HEK293T (cell line): ENCODE measurements at regions not wholly inside any gene's neighbourhood (a gene's known extent, or its start where the extent isn't known, plus 50 kb on each side); places are given as distances from the start of the nearest gene placed in this dataset.

Experiments used
- ARNT ChIP-seq: fragments of 450-650 bp; IDR thresholded peaks from 2 replicates; pipeline ENCODE4 v1.6.1; 2017; ENCODE audit warnings: mild to moderate bottlenecking
- BHLHE40 ChIP-seq: fragments of 450-650 bp; IDR thresholded peaks from 2 replicates; pipeline ENCODE4 v1.6.1; 2016; ENCODE audit warnings: mild to moderate bottlenecking, moderate library complexity, borderline replicate concordance
- CTBP1 ChIP-seq: fragments of 450-650 bp; IDR thresholded peaks from 2 replicates; pipeline ENCODE4 v1.6.1; 2016; ENCODE audit warnings: borderline replicate concordance
- FOXA1 ChIP-seq: fragments of 450-650 bp; IDR thresholded peaks from 2 replicates; pipeline ENCODE4 v1.6.1; 2016; ENCODE audit warnings: mild to moderate bottlenecking
- FOXK2 ChIP-seq: fragments of 450-650 bp; IDR thresholded peaks from 2 replicates; pipeline ENCODE4 v1.6.1; 2016; ENCODE audit warnings: mild to moderate bottlenecking
- FOXM1 ChIP-seq: fragments of 450-650 bp; IDR thresholded peaks from 2 replicates; pipeline ENCODE4 v1.6.1; 2017; ENCODE audit warnings: mild to moderate bottlenecking, borderline replicate concordance
- HDGF ChIP-seq: fragments of 450-650 bp; IDR thresholded peaks from 2 replicates; pipeline ENCODE4 v1.6.1; 2017; ENCODE audit warnings: antibody characterized with exemption, borderline replicate concordance
- NFRKB ChIP-seq: fragments of 450-650 bp; IDR thresholded peaks from 2 replicates; pipeline ENCODE4 v1.6.1; 2016; ENCODE audit warnings: mild to moderate bottlenecking, moderate library complexity
- PKNOX1 ChIP-seq: fragments of 450-650 bp; IDR thresholded peaks from 2 replicates; pipeline ENCODE4 v1.6.1; 2016
- SP1 ChIP-seq: fragments of 450-650 bp; IDR thresholded peaks from 2 replicates; pipeline ENCODE4 v1.6.1; 2017
- SUZ12 ChIP-seq: fragments of 450-650 bp; IDR thresholded peaks from 2 replicates; pipeline ENCODE4 v1.6.1; 2016; ENCODE audit warnings: mild to moderate bottlenecking
- TARDBP ChIP-seq: fragments of 450-650 bp; IDR thresholded peaks from 2 replicates; pipeline ENCODE4 v1.6.1; 2016
- ZNF384 ChIP-seq: fragments of 450-650 bp; IDR thresholded peaks from 2 replicates; pipeline ENCODE4 v1.6.1; 2016

GRCh38 chr5:165617491-165617890 lies 2112.1 kb downstream of the MAT2B start:
- TF ChIP-seq FOXK2 (no peak), NFRKB (no peak), FOXA1 (no peak), PKNOX1 (no peak), FOXM1 (no peak), CTBP1 (no peak), SP1 (no peak), ZNF384 (no peak), SUZ12 (no peak), ARNT (no peak), HDGF (no peak), BHLHE40 (no peak), TARDBP (no peak)
